Parathyroid adenoma (tissue), 2 donors: ENCODE measurements at regions not wholly inside any gene's neighbourhood (a gene's known extent, or its start where the extent isn't known, plus 50 kb on each side); places are given as distances from the start of the nearest gene placed in this dataset.

Experiments used
- H2AFZ ChIP-seq: fragments of 300-600 bp; sonication (generic); one replicate; pipeline ENCODE4 v1.7.0; 2017; ENCODE audit warnings: antibody characterized with exemption, mild to moderate bottlenecking
- H3K27ac ChIP-seq: fragments of 300-600 bp; sonication (generic); one replicate; pipeline ENCODE4 v1.7.0; 2017
- H3K27me3 ChIP-seq: fragments of 300-600 bp; sonication (generic); one replicate; pipeline ENCODE4 v1.7.0; 2017; ENCODE audit warnings: low read length; ENCODE audit not compliant: control insufficient read depth, insufficient read depth
- H3K36me3 ChIP-seq: fragments of 300-600 bp; sonication (generic); one replicate; pipeline ENCODE4 v1.7.0; 2017; ENCODE audit warnings: low read length; ENCODE audit not compliant: control insufficient read depth, insufficient read depth
- H3K4me1 ChIP-seq: fragments of 300-600 bp; sonication (generic); one replicate; pipeline ENCODE4 v1.7.0; 2017; ENCODE audit warnings: control low read depth
- H3K4me2 ChIP-seq: fragments of 300-600 bp; sonication (generic); one replicate; pipeline ENCODE4 v1.7.0; 2017; ENCODE audit warnings: low read length
- H3K4me3 ChIP-seq: fragments of 300-600 bp; sonication (generic); one replicate; pipeline ENCODE4 v1.7.0; 2017; ENCODE audit warnings: low read depth, low read length
- H3K79me2 ChIP-seq: fragments of 300-600 bp; sonication (generic); one replicate; pipeline ENCODE4 v1.7.0; 2017; ENCODE audit warnings: control low read depth
- H3K9ac ChIP-seq: fragments of 300-600 bp; sonication (generic); one replicate; pipeline ENCODE4 v1.7.0; 2017; ENCODE audit warnings: mild to moderate bottlenecking
- H3K9me3 ChIP-seq: fragments of 300-600 bp; sonication (generic); one replicate; pipeline ENCODE4 v1.7.0; 2017; ENCODE audit warnings: low read length; ENCODE audit not compliant: control insufficient read depth
- TF ChIP-seq, protein P1 (sequence below): fragments of 300-600 bp; sonication (generic); IDR thresholded peaks from one replicate; pipeline ENCODE4 v1.7.0; 2017; ENCODE audit warnings: antibody characterized with exemption, mild to moderate bottlenecking
- donor health status: primary hyperparathyroidism.

DNA sequence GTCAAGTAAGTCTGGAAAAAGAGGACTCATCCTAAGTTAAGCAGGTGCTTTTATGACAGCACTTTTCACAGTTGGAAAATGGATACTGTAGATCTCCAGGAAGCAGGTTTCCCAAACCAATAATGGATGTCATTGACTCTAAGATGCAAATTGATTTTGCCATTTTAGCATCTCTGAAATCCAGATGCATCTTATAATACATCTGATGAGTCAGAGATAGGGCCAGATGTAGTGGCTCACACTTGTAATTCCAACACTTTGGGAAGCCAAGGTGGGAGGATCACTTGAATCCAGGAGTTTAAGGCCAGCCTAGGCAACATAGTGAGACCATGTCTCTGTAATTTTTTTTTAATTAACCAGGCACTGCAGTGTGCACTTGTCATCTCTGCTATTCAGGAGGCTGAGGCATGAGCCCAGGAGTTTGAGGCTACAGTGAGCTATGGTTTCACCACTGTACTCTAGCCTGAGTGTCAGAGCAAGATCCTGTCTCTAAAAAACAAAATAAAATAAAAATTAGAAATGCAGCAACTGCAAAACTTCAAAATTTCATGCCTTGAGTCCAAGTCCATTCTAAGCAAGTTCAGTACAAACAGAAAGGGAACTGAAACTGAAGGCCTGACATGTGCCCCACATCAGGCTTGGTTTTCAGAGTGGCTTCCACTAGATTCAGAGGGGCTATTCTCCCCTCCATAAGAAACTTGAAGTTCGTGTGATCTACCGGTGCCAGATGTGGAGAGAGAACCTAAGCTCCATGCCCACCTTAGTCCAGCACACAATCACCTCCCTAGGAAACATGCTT is 267.8 kb upstream of the NCKAP5 start:
- Histone ChIP-seq H2AFZ (no peak overlapping the region), H3K79me2 (no peaks in the 10 kb centered on the region), H3K27me3 (no peaks in the 10 kb centered on the region), H3K4me3 (no peak overlapping the region), H3K27ac (no peak overlapping the region), H3K4me2 (no peak overlapping the region), H3K36me3 (no peaks in the 10 kb centered on the region), H3K4me1 (peaks cover 4% of the 10 kb centered on the region), H3K9ac (no peak overlapping the region), H3K9me3 (no peaks in the 10 kb centered on the region)
- TF ChIP-seq, protein P1, sequence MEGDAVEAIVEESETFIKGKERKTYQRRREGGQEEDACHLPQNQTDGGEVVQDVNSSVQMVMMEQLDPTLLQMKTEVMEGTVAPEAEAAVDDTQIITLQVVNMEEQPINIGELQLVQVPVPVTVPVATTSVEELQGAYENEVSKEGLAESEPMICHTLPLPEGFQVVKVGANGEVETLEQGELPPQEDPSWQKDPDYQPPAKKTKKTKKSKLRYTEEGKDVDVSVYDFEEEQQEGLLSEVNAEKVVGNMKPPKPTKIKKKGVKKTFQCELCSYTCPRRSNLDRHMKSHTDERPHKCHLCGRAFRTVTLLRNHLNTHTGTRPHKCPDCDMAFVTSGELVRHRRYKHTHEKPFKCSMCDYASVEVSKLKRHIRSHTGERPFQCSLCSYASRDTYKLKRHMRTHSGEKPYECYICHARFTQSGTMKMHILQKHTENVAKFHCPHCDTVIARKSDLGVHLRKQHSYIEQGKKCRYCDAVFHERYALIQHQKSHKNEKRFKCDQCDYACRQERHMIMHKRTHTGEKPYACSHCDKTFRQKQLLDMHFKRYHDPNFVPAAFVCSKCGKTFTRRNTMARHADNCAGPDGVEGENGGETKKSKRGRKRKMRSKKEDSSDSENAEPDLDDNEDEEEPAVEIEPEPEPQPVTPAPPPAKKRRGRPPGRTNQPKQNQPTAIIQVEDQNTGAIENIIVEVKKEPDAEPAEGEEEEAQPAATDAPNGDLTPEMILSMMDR, result no peak

DNA sequence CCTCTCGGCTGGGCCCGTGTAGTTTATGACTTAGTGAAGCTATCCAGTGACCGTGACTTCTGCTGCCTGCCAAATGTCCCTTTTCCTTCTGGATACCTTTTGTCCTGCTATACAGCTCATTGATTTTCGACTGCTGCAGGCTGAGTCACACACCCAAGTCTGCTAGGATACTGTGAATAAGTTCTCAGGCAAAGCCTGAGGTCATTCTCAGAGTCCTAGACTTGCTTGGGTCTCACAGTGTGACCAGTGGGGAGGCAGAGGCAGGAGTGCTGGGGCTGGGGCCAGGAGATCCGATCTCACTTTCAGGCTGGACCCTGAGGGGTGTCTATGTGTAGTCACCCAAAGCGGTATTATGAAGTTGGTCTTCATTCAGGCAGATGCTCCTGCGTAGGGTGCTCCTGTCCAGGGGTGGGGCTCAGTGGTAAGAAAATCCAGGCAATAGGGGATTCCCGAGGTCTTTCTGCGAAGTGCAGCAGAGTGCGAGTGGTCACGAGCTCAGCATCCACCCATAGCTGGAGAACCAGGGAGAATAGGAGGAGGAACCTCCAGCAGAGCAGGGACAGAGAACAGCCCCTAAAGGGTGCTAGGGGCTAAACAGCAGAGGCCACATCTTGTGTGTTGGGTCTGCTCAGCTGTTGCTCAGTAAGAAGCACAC is 268.6 kb upstream of the NCKAP5 start:
- Histone ChIP-seq H2AFZ (no peak overlapping the region), H3K27me3 (no peaks in the 10 kb centered on the region), H3K4me3 (no peak overlapping the region), H3K9me3 (no peaks in the 10 kb centered on the region), H3K4me1 (peaks cover 4% of the 10 kb centered on the region), H3K79me2 (no peaks in the 10 kb centered on the region), H3K27ac (no peak overlapping the region), H3K9ac (no peak overlapping the region), H3K36me3 (no peaks in the 10 kb centered on the region), H3K4me2 (no peak overlapping the region)
- TF ChIP-seq, protein P1, result no peak

DNA sequence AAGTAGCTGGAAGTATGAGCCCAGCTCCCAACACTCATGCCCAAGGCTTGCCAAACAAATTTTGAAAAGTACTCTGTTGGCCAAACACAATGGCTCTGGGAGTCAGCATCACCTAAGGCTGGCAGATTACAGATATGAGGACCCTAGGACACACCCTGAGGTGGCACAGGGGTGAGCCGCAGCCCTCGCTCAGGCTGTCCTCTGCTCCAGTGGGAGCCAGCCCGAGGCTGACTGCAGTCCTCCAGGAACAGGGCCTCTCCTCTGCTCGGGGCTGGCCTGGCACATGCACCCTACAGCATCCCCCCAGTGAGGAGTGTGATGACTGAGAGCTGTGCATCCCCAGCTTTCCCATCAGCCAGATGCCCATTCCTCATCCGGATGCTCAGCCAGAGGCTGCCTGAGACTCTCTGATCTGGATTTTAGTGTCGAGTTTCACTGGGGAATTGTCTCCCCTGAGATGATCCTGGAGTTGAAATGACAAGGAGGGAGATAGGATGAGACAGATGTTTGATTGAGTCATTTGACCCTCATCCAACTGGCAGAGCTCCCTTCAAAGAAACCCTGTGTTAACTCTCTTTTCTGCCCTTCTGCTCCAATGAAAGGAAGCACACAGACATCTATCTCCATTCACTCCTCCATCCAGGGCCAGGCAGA is 269.3 kb upstream of the NCKAP5 start:
- H3K4me1 ChIP-seq, result peaks cover 4% of the 10 kb centered on the region
- H3K27ac ChIP-seq, result no peak overlapping the region
- H3K4me3 ChIP-seq, result no peak overlapping the region
- no peaks in the 10 kb centered on the region for H3K9me3 ChIP-seq
- no peaks in the 10 kb centered on the region for H3K36me3 ChIP-seq
- TF ChIP-seq, protein P1, result no peak
- H3K79me2 ChIP-seq, result no peaks in the 10 kb centered on the region
- no peak overlapping the region for H3K9ac ChIP-seq
- H3K27me3 ChIP-seq, result no peaks in the 10 kb centered on the region
- H2AFZ ChIP-seq, result no peak overlapping the region
- no peak overlapping the region for H3K4me2 ChIP-seq

DNA sequence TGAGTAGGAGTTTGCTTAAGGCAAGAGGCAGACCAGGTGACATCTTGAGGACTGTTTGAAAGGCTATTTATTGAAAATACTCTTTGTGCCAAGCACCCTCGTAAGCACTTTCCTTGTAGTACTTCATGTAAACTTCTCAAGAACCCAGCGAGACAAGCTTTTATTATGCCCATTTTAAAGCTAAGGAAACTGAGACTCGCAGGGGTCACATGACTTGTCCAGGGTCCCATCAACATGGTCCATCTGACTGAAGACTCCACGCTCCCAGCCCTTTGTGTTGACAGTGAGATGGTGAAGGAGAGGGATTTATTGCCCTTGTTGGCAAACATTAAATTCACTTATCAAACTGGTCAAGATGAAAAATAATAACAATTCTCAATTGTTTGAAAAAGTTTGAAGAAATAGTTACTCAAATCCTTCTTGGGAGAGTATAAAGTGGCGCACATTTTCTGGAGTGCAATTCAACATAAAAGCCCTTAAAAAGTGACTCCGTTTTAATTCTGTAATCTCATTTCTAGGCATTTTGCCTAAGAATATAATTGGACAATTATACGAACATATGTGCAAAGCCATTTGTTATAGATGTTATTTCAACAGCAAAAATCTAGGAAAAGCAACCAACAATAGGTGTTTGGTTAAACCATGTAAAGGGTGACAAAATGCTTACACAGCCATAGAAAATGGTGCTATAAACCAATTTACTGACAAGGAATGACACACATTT is 270.5 kb upstream of the NCKAP5 start:
- no peak overlapping the region for H3K4me3 ChIP-seq
- no peak overlapping the region for H3K27ac ChIP-seq
- no peaks in the 10 kb centered on the region for H3K36me3 ChIP-seq
- no peak overlapping the region for H2AFZ ChIP-seq
- H3K9me3 ChIP-seq, result no peaks in the 10 kb centered on the region
- H3K4me1 ChIP-seq, result peaks cover 4% of the 10 kb centered on the region
- H3K9ac ChIP-seq, result no peak overlapping the region
- H3K79me2 ChIP-seq, result no peaks in the 10 kb centered on the region
- H3K27me3 ChIP-seq, result no peaks in the 10 kb centered on the region
- TF ChIP-seq, protein P1, result no peak
- no peak overlapping the region for H3K4me2 ChIP-seq
